ENCODE measurements at regions not wholly inside any gene's neighbourhood (a gene's known extent, or its start where the extent isn't known, plus 50 kb on each side); places are given as distances from the start of the nearest gene placed in this dataset.

GRCh38 chr3:26438325-26438940 lies 184.1 kb upstream of the LRRC3B start:
- H2BK120ac ChIP-seq (replicated peaks; ENCODE audit: low read depth, low read length) = no peak overlapping the region
- no peak overlapping the region for H3K27ac ChIP-seq (ENCODE audit: low read depth, low read length)
- DNase-seq (ENCODE audit: low read depth in 1 of 2, low spot score in 2 of 2) (no peak), FAIRE-seq (no peak)
- H3K27me3 ChIP-seq (replicated peaks in 1 of 4; ENCODE audit: control insufficient read depth in 3 of 4, extremely low read depth in 1 of 4, insufficient read depth in 3 of 4, low read length in 3 of 4) = no peaks in the 10 kb centered on the region
- ChIA-PET CTCF (ENCODE audit: partially characterized antibody) (no interaction called here), POLR2A (ENCODE audit: partially characterized antibody) (no interaction called here)
- H2AFZ ChIP-seq (ENCODE audit: low read length) = 0 out of 2 replicates have a peak overlapping the region, but pooled peaks have one; percentile 27
- no peaks in the 10 kb centered on the region for H3K23me2 ChIP-seq (ENCODE audit: low read depth, low read length)
- H2BK20ac ChIP-seq (ENCODE audit: low read length) = no peak overlapping the region
- H3K14ac ChIP-seq (ENCODE audit: insufficient read length) = no peak overlapping the region
- H3K9me3 ChIP-seq (ENCODE audit: insufficient read depth in 2 of 2, low read depth in 1 of 2, low read length in 1 of 2) = no peaks in the 10 kb centered on the region; a peak in 1 of 4 replicates
- no peak overlapping the region for H4K8ac ChIP-seq (ENCODE audit: extremely low read depth, insufficient read depth, low read length)
- H3K79me2 ChIP-seq (ENCODE audit: control insufficient read depth in 1 of 2, insufficient read depth in 2 of 2, low read length in 2 of 2) = no peaks in the 10 kb centered on the region
- H3K4me2 ChIP-seq (ENCODE audit: insufficient read depth in 1 of 2, low read depth in 2 of 2, low read length in 2 of 2) = no peak overlapping the region
- no peaks in the 10 kb centered on the region for H4K20me1 ChIP-seq (replicated peaks in 1 of 2; ENCODE audit: control insufficient read depth in 1 of 2, insufficient read depth in 2 of 2, low read length in 2 of 2)
- no peak overlapping the region for H2BK5ac ChIP-seq (ENCODE audit: low read depth, low read length)
- WGBS, 2 experiments (ENCODE audit: extremely low coverage in 1 of 2, insufficient coverage in 1 of 2, insufficient read length in 1 of 2, insufficient replicate concordance in 2 of 2, low coverage in 1 of 2, low lambda C conversion rate in 2 of 2, missing lambda C conversion rate in 1 of 2) = 96% methylated on average over 4 of the region's 4 CpGs; no CpG with 5 or more reads in 1 of the 2 experiments
- H3K4ac ChIP-seq (replicated peaks; ENCODE audit: insufficient read length, low read depth, low read length) = no peak overlapping the region
- H4K91ac ChIP-seq (replicated peaks; ENCODE audit: insufficient read length, low read length) = no peak overlapping the region
- TF ChIP-seq CTBP2 (IDR thresholded peaks at IDR 0.05; ENCODE audit: borderline replicate concordance, insufficient read depth, insufficient read length, low read length) (no peak), MAFK (IDR thresholded peaks at IDR 0.05; ENCODE audit: low read depth, low read length) (peak; percentile 51; the same call in 1 of the 2 replicates)
- TF ChIP-seq, protein P1, sequence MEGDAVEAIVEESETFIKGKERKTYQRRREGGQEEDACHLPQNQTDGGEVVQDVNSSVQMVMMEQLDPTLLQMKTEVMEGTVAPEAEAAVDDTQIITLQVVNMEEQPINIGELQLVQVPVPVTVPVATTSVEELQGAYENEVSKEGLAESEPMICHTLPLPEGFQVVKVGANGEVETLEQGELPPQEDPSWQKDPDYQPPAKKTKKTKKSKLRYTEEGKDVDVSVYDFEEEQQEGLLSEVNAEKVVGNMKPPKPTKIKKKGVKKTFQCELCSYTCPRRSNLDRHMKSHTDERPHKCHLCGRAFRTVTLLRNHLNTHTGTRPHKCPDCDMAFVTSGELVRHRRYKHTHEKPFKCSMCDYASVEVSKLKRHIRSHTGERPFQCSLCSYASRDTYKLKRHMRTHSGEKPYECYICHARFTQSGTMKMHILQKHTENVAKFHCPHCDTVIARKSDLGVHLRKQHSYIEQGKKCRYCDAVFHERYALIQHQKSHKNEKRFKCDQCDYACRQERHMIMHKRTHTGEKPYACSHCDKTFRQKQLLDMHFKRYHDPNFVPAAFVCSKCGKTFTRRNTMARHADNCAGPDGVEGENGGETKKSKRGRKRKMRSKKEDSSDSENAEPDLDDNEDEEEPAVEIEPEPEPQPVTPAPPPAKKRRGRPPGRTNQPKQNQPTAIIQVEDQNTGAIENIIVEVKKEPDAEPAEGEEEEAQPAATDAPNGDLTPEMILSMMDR (IDR thresholded peaks at IDR 0.05; ENCODE audit: control extremely low read depth in 1 of 3, insufficient read depth in 1 of 3, low read depth in 1 of 3, low read length in 3 of 3) = no peak
- H3K56ac ChIP-seq (replicated peaks; ENCODE audit: insufficient read length, low read depth, low read length) = no peak overlapping the region
- H4K5ac ChIP-seq (ENCODE audit: insufficient read length, low read depth, low read length) = no peak overlapping the region
- no peaks in the 10 kb centered on the region for H3K4me1 ChIP-seq (replicated peaks in 1 of 4; ENCODE audit: control insufficient read depth in 3 of 4, insufficient read depth in 4 of 4, low read length in 3 of 4)
- no peak overlapping the region for H2AK5ac ChIP-seq (ENCODE audit: low read depth, low read length)
- H3K36me3 ChIP-seq (ENCODE audit: control insufficient read depth in 2 of 4, insufficient read depth in 4 of 4, low read length in 3 of 4) = no peaks in the 10 kb centered on the region
- H3K23ac ChIP-seq (ENCODE audit: insufficient read length) = no peak overlapping the region
- H3K9ac ChIP-seq (replicated peaks in 1 of 4; ENCODE audit: extremely low read depth in 1 of 4, low read depth in 3 of 4, low read length in 3 of 4) = no peak overlapping the region
- no peak overlapping the region for H3K4me3 ChIP-seq (ENCODE audit: extremely low read depth in 1 of 4, insufficient read depth in 2 of 4, low read depth in 3 of 4, low read length in 4 of 4)
- H3K18ac ChIP-seq (ENCODE audit: extremely low read depth, low read length) = no peak overlapping the region
- no peak overlapping the region for H2BK12ac ChIP-seq (ENCODE audit: low read depth, low read length)
- no peaks in the 10 kb centered on the region for H3K79me1 ChIP-seq (ENCODE audit: low read depth, low read length)
- no peak overlapping the region for H2BK15ac ChIP-seq (ENCODE audit: low read length)
